NK-92 treated with Interleukin-12 subunit alpha and Interleukin-12 subunit beta, amount 100 ng/mL, for 24 hours (cell line): ENCODE measurements at regions not wholly inside any gene's neighbourhood (a gene's known extent, or its start where the extent isn't known, plus 50 kb on each side); places are given as distances from the start of the nearest gene placed in this dataset.
"Not testable (repeated sequence)": the region's sequence is repeated elsewhere in the genome, so short reads cannot be mapped to it uniquely, and the experiment has no call there.

Experiments used
- DNase-seq: peaks from one replicate; lab custom pipeline; 2025; lab: John Stamatoyannopoulos, UW

- no peak for DNase-seq
Observed at GRCh38 chr20:57999465-58000111, 228.9 kb downstream of the ANKRD60 start.

- DNase-seq: no peak
Observed at GRCh38 chr20:57998981-57999464, 229.4 kb downstream of the ANKRD60 start.

- DNase-seq: no peak
Observed at GRCh38 chr20:57998276-57998675, 230.2 kb downstream of the ANKRD60 start.

GRCh38 chr20:57996936-57997890 is 231.2 kb downstream of the ANKRD60 start:
- no peak for DNase-seq

GRCh38 chr20:57996465-57996864 is 232.0 kb downstream of the ANKRD60 start:
- DNase-seq: no peak

- no peak for DNase-seq
Observed at GRCh38 chr20:57995381-57995977, 233.0 kb downstream of the ANKRD60 start.

- no peak for DNase-seq
Observed at GRCh38 chr20:57993716-57994431, 234.6 kb downstream of the ANKRD60 start.

GRCh38 chr20:57991211-57991881 is 237.1 kb downstream of the ANKRD60 start:
- DNase-seq: no peak

GRCh38 chr20:57990396-57990987 is 238.0 kb downstream of the ANKRD60 start:
- no peak for DNase-seq

- DNase-seq: no peak
Observed at GRCh38 chr20:57988828-57989227, 239.6 kb downstream of the ANKRD60 start.

- DNase-seq: no peak
Observed at GRCh38 chr20:57988422-57988821, 240.0 kb downstream of the ANKRD60 start.

- DNase-seq: no peak
Observed at GRCh38 chr20:57987659-57988058, 240.8 kb downstream of the ANKRD60 start.

GRCh38 chr20:57986666-57987065 is 241.8 kb downstream of the ANKRD60 start:
- DNase-seq: no peak

GRCh38 chr20:57985278-57985677 is 243.2 kb downstream of the ANKRD60 start:
- DNase-seq: no peak

- DNase-seq: no peak
Observed at GRCh38 chr20:57983082-57983481, 245.4 kb downstream of the ANKRD60 start.

- DNase-seq: no peak
Observed at GRCh38 chr20:57980506-57980905, 247.9 kb downstream of the ANKRD60 start.

- no peak for DNase-seq
Observed at GRCh38 chr20:57977569-57977968, 250.9 kb downstream of the ANKRD60 start.

GRCh38 chr20:57977141-57977540 is 251.3 kb downstream of the ANKRD60 start:
- DNase-seq: no peak

- DNase-seq: no peak
Observed at GRCh38 chr20:57974863-57975262, 253.6 kb downstream of the ANKRD60 start.

GRCh38 chr20:57973886-57974285 is 254.6 kb downstream of the ANKRD60 start:
- no peak for DNase-seq

- DNase-seq: not testable (repeated sequence)
Observed at GRCh38 chr20:57971583-57971982, 256.9 kb downstream of the ANKRD60 start.
